ENCODE measurements at regions not wholly inside any gene's neighbourhood (a gene's known extent, or its start where the extent isn't known, plus 50 kb on each side); places are given as distances from the start of the nearest gene placed in this dataset.

GRCh38 chr6:41451515-41452163 is 94.5 kb upstream of the FOXP4 start:
- no peak for DNase-seq

GRCh38 chr6:41452763-41453162 is 93.4 kb upstream of the FOXP4 start:
- DNase-seq: no peak

- no peak for DNase-seq
Measured at GRCh38 chr6:41453244-41453643, 92.9 kb upstream of the FOXP4 start.

GRCh38 chr6:41454189-41454789 is 91.9 kb upstream of the FOXP4 start:
- no peak for DNase-seq

- no peak for DNase-seq
Measured at GRCh38 chr6:41455410-41455809, 90.8 kb upstream of the FOXP4 start.

- no peak for DNase-seq
Measured at GRCh38 chr6:41455818-41456217, 90.4 kb upstream of the FOXP4 start.

GRCh38 chr6:41457303-41457670 is 88.9 kb upstream of the FOXP4 start:
- DNase-seq: no peak

- DNase-seq: no peak
Measured at GRCh38 chr6:41459738-41460137, 86.4 kb upstream of the FOXP4 start.

- DNase-seq: no peak
Measured at GRCh38 chr6:41460742-41461336, 85.3 kb upstream of the FOXP4 start.

GRCh38 chr6:41462033-41462432 is 84.1 kb upstream of the FOXP4 start:
- no peak for DNase-seq

- DNase-seq: peak; percentile 19
Measured at GRCh38 chr6:41463062-41463930, 82.9 kb upstream of the FOXP4 start.

GRCh38 chr6:41464019-41464418 is 82.2 kb upstream of the FOXP4 start:
- DNase-seq: no peak

GRCh38 chr6:41464481-41464880 is 81.7 kb upstream of the FOXP4 start:
- no peak for DNase-seq

- DNase-seq: no peak
Measured at GRCh38 chr6:41466437-41466990, 79.7 kb upstream of the FOXP4 start.

GRCh38 chr6:41467061-41467460 is 79.1 kb upstream of the FOXP4 start:
- DNase-seq: no peak

GRCh38 chr6:41467627-41468404 is 78.4 kb upstream of the FOXP4 start:
- no peak for DNase-seq

GRCh38 chr6:41469156-41470028 is 76.8 kb upstream of the FOXP4 start:
- DNase-seq: peak; percentile 41

- peak; percentile 31 for DNase-seq
Measured at GRCh38 chr6:41470029-41470330, 76.2 kb upstream of the FOXP4 start.

- DNase-seq: peak; percentile 27
Measured at GRCh38 chr6:41470331-41471063, 75.7 kb upstream of the FOXP4 start.

GRCh38 chr6:41471064-41471895 is 74.9 kb upstream of the FOXP4 start:
- no peak for DNase-seq

All from NCI-H146 (cell line).